ENCODE measurements at regions not wholly inside any gene's neighbourhood (a gene's known extent, or its start where the extent isn't known, plus 50 kb on each side); places are given as distances from the start of the nearest gene placed in this dataset.

DNA sequence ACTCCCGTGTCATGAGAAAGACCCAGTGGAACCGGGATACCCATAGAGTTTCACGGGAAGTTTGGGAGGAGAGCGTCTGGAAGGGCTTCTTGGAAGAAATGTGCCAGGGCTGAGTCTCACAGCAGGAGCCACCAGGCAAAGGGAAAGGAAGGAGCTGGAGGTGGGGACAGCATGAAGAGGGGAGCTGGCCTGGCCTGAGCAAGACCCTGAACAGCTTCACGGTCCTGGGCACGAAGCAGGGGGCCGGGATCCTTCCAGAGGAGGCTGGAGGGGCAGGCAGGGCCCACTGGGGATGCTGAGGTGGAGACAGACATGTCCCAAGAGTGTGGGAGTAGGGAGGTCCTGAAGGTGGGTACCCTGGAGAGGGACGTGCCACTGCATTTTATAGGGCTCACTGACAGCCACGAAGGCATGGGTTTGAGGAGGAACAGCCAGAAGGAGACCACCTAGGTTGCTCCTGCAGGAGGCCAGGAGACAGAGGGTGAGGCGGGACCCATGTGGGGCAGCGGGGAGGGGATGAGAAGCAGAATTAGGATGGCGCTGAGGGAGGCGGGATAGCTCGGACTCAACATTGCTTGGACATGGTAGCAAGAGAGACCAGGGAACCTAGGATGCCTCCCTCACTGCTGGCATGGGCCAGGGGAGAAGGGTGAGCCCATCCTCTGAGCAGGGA, 168.1 kb upstream of the ID2 start:
- Mint-ChIP-seq H3K36me3 (ENCODE audit: insufficient read depth in 1 of 3, low read depth in 3 of 3) (peaks cover 6 to 34% (median 11%) of the 10 kb centered on the region in 3 experiments), H3K27me3 (ENCODE audit: low read depth) (peaks cover 9% of the 10 kb centered on the region), H3K4me1 (no peaks in the 10 kb centered on the region), H3K4me3 (no peak overlapping the region), H3K27ac (no peak overlapping the region; a peak in 1 of 7 replicates), H3K9me3 (peaks cover 32 to 39% of the 10 kb centered on the region in 2 experiments)
- Histone ChIP-seq H3K27ac (ENCODE audit: insufficient read length, low read depth, low read length) (no peak overlapping the region), H2BK20ac (ENCODE audit: low read depth, low read length, poor library complexity, severe bottlenecking) (no peak overlapping the region), H3K18ac (ENCODE audit: insufficient read length, low read depth, low read length) (no peak overlapping the region), H3K23ac (ENCODE audit: insufficient read length, low read depth, low read length) (no peak overlapping the region), H3K27me3 (ENCODE audit: insufficient read depth, low read length) (no peaks in the 10 kb centered on the region), H3K4me1 (ENCODE audit: insufficient read depth, low read length) (no peaks in the 10 kb centered on the region), H3K79me1 (ENCODE audit: insufficient read depth, low read depth, low read length, poor library complexity, severe bottlenecking) (no peaks in the 10 kb centered on the region), H3K4ac (ENCODE audit: low read depth, low read length) (no peak overlapping the region), H4K20me1 (ENCODE audit: control insufficient read depth, insufficient read depth, insufficient read length) (no peaks in the 10 kb centered on the region), H4K91ac (ENCODE audit: insufficient read length, low read depth, low read length) (no peak overlapping the region), H3K79me2 (ENCODE audit: insufficient read depth, low read length) (no peaks in the 10 kb centered on the region), H2BK12ac (ENCODE audit: insufficient read length, low read depth, low read length) (no peak overlapping the region), H4K8ac (replicated peaks; ENCODE audit: insufficient read length, low read depth, low read length) (no peak overlapping the region), H2AFZ (ENCODE audit: low read length) (no peak overlapping the region), H3K23me2 (ENCODE audit: insufficient read length, low read depth, low read length, poor library complexity, severe bottlenecking) (no peaks in the 10 kb centered on the region), H3K56ac (ENCODE audit: insufficient read length, low read depth, low read length) (no peak overlapping the region), H3K4me2 (ENCODE audit: insufficient read depth, insufficient read length, low read length) (no peak overlapping the region), H2AK5ac (ENCODE audit: insufficient read length, low read length) (no peak overlapping the region), H3K14ac (ENCODE audit: insufficient read depth, low read length) (no peak overlapping the region), H2BK120ac (ENCODE audit: low read depth, low read length, poor library complexity, severe bottlenecking) (no peak overlapping the region), H2BK15ac (ENCODE audit: low read depth, low read length) (no peak overlapping the region), H3T11ph (ENCODE audit: low read length) (no peak overlapping the region), H4K5ac (ENCODE audit: insufficient read length, low read depth, low read length) (no peak overlapping the region), H3K9me3 (ENCODE audit: control insufficient read depth, low read depth, low read length) (no peaks in the 10 kb centered on the region), H2BK5ac (ENCODE audit: insufficient read length, low read length) (no peak overlapping the region), H3K9ac (ENCODE audit: extremely low read depth, insufficient read length, low read length) (no peak overlapping the region)
- TF ChIP-seq, protein P1, sequence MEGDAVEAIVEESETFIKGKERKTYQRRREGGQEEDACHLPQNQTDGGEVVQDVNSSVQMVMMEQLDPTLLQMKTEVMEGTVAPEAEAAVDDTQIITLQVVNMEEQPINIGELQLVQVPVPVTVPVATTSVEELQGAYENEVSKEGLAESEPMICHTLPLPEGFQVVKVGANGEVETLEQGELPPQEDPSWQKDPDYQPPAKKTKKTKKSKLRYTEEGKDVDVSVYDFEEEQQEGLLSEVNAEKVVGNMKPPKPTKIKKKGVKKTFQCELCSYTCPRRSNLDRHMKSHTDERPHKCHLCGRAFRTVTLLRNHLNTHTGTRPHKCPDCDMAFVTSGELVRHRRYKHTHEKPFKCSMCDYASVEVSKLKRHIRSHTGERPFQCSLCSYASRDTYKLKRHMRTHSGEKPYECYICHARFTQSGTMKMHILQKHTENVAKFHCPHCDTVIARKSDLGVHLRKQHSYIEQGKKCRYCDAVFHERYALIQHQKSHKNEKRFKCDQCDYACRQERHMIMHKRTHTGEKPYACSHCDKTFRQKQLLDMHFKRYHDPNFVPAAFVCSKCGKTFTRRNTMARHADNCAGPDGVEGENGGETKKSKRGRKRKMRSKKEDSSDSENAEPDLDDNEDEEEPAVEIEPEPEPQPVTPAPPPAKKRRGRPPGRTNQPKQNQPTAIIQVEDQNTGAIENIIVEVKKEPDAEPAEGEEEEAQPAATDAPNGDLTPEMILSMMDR (conservative IDR thresholded peaks at IDR 0.05) = no peak
- no CpG with 5 or more reads among the region's 14 CpGs for WGBS (ENCODE audit: extremely low coverage, insufficient read length, low lambda C conversion rate)
- DNase-seq = no peak

Data from H9 (cell line).